ENCODE measurements at regions not wholly inside any gene's neighbourhood (a gene's known extent, or its start where the extent isn't known, plus 50 kb on each side); places are given as distances from the start of the nearest gene placed in this dataset.

DNA sequence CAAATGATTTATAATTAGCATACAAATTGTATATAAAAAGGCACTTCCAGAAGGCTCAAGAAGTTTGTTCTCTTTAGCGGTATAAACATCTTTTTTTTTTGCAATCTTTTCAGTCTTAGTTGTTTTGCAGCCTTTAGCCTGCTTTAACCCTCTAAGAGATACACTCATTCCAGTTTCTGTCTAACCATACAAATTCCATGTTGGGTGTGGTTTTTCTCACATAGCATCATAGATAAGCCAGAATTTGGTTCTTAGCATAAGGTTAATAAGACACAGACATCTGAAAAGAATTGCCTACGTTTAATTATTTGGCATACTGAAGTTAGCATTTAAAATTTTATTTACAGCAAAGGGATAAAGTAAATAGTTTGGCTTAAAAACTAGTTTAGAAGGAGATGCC lies 92.5 kb upstream of the NPVF start:
- Mint-ChIP-seq H3K9me3 (no peaks in the 10 kb centered on the region), H3K27me3 (ENCODE audit: insufficient read depth) (peaks cover 9% of the 10 kb centered on the region), H3K36me3 (ENCODE audit: low read depth) (no peaks in the 10 kb centered on the region), H3K27ac (no peak overlapping the region), H3K4me1 (ENCODE audit: low read depth) (no peaks in the 10 kb centered on the region), H3K4me3 (no peak overlapping the region)
- DNase-seq (ENCODE audit: low spot score): no peak
- intact Hi-C loops (cut with micrococcal nuclease): no loop called here

DNA sequence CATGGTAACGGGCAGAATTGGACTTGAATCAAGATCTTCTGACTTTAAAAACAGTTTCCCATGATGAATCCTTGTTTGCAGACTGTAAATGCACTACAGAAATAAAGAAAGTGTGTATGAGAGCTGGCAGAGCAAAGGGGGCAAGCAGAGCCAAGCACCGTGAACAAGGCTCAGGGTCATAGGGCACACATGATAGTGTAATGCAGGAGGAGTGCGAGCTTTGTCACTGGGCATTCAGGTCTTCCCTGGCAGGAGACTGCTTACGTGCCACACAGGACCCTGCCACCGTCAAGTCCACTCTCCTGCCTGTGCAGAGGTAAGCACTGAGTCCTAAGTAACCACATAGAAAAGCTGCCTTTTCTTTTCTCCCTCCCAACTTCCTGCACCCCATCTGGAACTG lies 93.1 kb upstream of the NPVF start:
- peaks cover 9% of the 10 kb centered on the region for H3K27me3 Mint-ChIP-seq (ENCODE audit: insufficient read depth)
- H3K4me3 Mint-ChIP-seq: no peak overlapping the region
- intact Hi-C loops (cut with micrococcal nuclease): no loop called here
- H3K4me1 Mint-ChIP-seq (ENCODE audit: low read depth): no peaks in the 10 kb centered on the region
- no peaks in the 10 kb centered on the region for H3K9me3 Mint-ChIP-seq
- DNase-seq (ENCODE audit: low spot score): no peak
- H3K27ac Mint-ChIP-seq: no peak overlapping the region
- no peaks in the 10 kb centered on the region for H3K36me3 Mint-ChIP-seq (ENCODE audit: low read depth)

DNA sequence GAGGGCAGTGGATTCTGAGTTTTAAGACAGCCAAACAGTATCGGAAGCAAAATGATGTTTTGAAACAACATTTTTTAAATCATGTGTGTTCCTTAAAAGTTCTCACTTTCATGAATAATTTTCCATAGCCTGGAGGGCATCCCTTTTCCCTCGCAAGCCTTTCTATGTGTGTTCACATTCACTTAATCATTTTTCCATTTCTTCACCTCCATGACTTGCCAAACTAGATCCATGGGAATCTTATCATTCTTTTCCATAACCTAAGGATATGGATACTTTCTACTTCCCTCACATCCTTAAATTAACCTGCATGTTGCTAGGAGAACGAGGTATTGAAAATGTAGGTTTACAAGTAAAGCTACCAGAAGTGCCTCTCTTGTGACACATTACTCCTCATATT lies 94.2 kb upstream of the NPVF start:
- H3K9me3 Mint-ChIP-seq: no peaks in the 10 kb centered on the region
- no peaks in the 10 kb centered on the region for H3K36me3 Mint-ChIP-seq (ENCODE audit: low read depth)
- intact Hi-C loops (cut with micrococcal nuclease): no loop called here
- H3K27ac Mint-ChIP-seq: no peak overlapping the region
- DNase-seq (ENCODE audit: low spot score): no peak
- no peak overlapping the region for H3K4me3 Mint-ChIP-seq
- H3K27me3 Mint-ChIP-seq (ENCODE audit: insufficient read depth): peaks cover 8% of the 10 kb centered on the region
- no peaks in the 10 kb centered on the region for H3K4me1 Mint-ChIP-seq (ENCODE audit: low read depth)

DNA sequence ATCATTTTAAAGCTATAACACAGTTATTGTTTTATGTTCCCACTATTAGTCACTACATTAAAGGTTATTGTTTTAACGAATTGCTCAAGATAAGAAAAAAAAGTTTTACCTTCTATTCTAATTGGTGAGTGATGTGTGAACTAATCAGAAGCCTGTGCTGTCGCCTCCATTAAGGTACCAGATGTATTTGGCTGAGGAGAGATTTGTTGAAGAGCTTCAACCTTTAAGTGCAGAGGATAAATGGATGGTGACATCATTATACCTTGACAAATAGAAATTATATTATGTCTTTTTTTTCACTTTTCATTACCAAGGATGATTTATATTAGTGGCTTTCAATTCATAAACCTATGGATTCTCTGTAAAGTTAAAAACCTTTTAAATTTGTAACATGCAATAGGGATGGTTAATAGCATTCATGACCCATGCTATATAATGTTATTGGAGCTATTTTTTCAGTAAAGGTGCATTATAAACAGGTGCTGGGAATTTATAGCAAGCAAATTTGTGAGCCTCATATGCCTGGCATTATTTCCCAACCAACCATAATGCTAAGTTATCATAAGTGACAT lies 97.0 kb upstream of the NPVF start:
- H3K9me3 Mint-ChIP-seq: no peaks in the 10 kb centered on the region
- no peaks in the 10 kb centered on the region for H3K36me3 Mint-ChIP-seq (ENCODE audit: low read depth)
- no peak overlapping the region for H3K27ac Mint-ChIP-seq
- no peak for DNase-seq (ENCODE audit: low spot score)
- H3K4me3 Mint-ChIP-seq: no peak overlapping the region
- H3K27me3 Mint-ChIP-seq (ENCODE audit: insufficient read depth): peaks cover 8% of the 10 kb centered on the region
- intact Hi-C loops (cut with micrococcal nuclease): no loop called here
- no peaks in the 10 kb centered on the region for H3K4me1 Mint-ChIP-seq (ENCODE audit: low read depth)

DNA sequence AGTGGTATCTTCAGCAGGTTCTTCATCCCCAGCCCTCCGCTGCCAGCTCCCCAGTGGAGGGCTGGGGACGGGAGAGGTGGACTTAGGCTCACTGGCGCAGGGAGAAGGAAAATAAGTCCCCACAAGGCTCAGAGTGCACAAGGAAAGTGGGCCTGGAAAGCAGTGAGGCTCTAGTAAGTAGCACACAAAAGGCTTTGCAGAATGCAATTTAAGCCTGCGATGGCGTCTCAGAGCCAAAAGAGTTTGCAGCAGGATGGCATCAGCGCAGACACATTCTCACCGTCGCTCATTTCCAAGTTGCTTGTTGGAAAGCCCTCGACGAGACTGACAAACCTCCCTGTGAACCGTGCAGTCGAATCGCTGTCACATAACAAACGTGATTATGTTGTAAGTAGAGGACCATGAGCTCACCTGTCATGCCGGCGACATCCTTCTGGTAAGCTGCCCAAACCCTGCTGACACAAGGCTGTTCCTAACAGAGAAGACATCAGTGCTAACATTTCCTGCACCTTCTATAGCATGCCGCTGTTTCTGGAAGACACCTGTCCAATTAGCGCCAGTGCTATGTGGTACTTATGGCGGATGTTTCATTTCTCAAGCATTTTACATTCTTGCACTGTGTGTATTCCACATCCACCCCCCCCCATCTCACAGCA lies 98.3 kb upstream of the NPVF start:
- intact Hi-C loops (cut with micrococcal nuclease): no loop called here
- Mint-ChIP-seq H3K9me3 (no peaks in the 10 kb centered on the region), H3K36me3 (ENCODE audit: low read depth) (no peaks in the 10 kb centered on the region), H3K27ac (no peak overlapping the region), H3K27me3 (ENCODE audit: insufficient read depth) (peaks cover 8% of the 10 kb centered on the region), H3K4me1 (ENCODE audit: low read depth) (no peaks in the 10 kb centered on the region), H3K4me3 (no peak overlapping the region)
- DNase-seq (ENCODE audit: low spot score): no peak

DNA sequence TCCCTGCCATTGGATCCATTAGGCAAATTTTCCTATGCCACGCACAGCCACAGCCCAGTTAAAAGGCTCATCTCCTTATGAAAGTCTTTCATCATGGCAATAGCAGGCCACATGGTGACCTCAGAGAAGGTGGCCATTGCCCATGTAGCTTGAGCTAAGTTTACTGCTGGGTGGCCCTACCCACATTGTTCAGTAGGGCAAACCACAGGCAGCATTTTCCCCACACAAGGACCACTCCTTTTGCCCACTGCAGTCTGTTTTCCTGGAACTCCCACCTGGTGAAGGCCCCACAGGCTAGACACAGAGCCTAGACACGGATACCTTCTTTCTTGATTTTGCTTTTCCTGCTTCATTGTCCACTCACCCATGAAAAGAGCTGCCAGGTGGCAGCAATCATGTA lies 101.5 kb upstream of the NPVF start:
- intact Hi-C loops (cut with micrococcal nuclease): no loop called here
- H3K4me1 Mint-ChIP-seq (ENCODE audit: low read depth): no peaks in the 10 kb centered on the region
- no peaks in the 10 kb centered on the region for H3K36me3 Mint-ChIP-seq (ENCODE audit: low read depth)
- no peak overlapping the region for H3K4me3 Mint-ChIP-seq
- H3K27ac Mint-ChIP-seq: no peak overlapping the region
- DNase-seq (ENCODE audit: low spot score): no peak
- no peaks in the 10 kb centered on the region for H3K9me3 Mint-ChIP-seq
- peaks cover 4% of the 10 kb centered on the region for H3K27me3 Mint-ChIP-seq (ENCODE audit: insufficient read depth)

DNA sequence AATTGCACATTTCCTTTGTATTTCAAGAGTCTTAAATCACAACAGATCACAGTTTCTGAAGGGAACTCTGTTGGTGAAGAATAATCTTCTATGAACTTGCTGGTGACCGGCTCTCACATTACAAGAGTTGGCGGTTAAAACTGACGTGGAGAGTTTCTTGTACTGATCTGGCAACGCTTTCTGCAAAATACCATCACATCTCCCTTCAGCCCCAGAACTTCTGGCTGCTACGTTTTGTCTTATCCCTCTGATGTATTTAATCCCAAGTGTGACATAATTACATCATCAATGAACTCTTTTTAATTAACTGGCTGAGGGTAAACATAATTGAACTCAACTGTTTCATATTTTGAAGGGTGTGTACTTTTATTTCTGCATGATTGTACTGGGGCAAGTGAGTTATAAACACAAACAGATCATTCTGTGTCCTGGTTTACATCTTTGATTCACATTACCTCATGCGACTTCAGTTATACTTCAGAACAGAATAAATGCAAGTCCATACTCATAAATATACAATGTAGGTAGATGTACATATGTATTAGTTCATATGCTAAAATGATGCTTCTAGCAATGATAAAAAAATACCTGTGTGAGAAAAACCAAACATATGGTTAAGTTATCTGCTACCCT lies 105.1 kb upstream of the NPVF start:
- H3K27me3 Mint-ChIP-seq (ENCODE audit: insufficient read depth): peaks cover 4% of the 10 kb centered on the region
- no peak for DNase-seq (ENCODE audit: low spot score)
- no peak overlapping the region for H3K27ac Mint-ChIP-seq
- no peaks in the 10 kb centered on the region for H3K9me3 Mint-ChIP-seq
- intact Hi-C loops (cut with micrococcal nuclease): no loop called here
- H3K4me3 Mint-ChIP-seq: no peak overlapping the region
- H3K4me1 Mint-ChIP-seq (ENCODE audit: low read depth): no peaks in the 10 kb centered on the region
- H3K36me3 Mint-ChIP-seq (ENCODE audit: low read depth): no peaks in the 10 kb centered on the region

DNA sequence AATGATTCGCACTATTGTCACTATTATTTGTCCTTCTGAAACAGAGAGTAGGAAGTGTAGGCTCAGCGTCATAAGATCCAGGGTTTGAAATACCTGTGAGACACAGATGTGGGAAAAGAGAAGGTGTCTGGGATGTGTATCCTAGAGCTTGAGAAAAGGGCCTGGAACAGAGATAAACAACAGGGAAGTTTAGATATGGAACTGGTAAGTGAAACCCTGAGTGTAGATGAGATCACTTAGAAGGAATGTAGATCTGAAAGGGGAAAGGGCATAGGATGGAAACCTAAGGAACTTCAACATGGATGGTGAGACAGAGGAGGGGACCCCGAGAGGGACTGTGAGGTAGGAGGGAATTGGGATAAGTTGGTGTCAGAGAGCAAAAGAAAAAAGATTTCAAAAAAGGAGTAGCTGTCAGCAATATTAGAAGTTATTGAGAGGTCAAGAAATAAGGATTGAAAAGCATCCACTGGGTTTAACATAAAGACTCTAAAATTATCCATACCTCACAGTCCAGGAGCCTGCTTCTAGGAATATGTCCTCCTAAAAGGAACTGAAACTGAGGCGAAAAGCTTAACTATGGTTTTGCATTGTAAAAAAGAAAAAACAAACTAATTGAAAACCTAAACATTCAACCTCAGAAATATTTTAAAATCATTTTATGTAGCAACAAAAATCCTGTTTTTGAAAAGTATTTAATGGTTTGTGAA lies 119.2 kb upstream of the NPVF start:
- Mint-ChIP-seq H3K27ac (no peak overlapping the region), H3K27me3 (ENCODE audit: insufficient read depth) (peaks cover 6% of the 10 kb centered on the region), H3K4me3 (no peak overlapping the region), H3K36me3 (ENCODE audit: low read depth) (no peaks in the 10 kb centered on the region), H3K9me3 (no peaks in the 10 kb centered on the region), H3K4me1 (ENCODE audit: low read depth) (no peaks in the 10 kb centered on the region)
- intact Hi-C loops (cut with micrococcal nuclease): no loop called here
- no peak for DNase-seq (ENCODE audit: low spot score)

DNA sequence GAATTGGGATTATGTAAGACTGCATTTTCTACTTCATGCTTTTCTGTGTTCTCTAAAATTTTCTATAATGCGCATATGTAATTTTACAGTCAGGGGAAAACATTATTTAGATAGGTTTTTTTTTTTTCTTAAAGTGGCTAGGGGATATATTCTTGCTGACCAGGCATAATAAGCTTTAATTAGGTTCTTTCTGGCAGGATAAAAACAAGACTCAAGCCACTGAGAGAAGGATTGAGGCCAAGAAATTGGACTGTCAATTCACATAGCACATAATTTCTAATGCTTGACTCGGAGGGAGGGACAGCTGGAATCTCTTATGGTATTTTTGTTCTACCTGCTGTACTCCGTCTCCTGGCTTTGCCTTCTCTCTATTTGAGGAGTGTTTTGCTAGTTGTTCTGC lies 119.8 kb upstream of the NPVF start:
- no peak overlapping the region for H3K27ac Mint-ChIP-seq
- H3K4me1 Mint-ChIP-seq (ENCODE audit: low read depth): no peaks in the 10 kb centered on the region
- H3K4me3 Mint-ChIP-seq: no peak overlapping the region
- no peaks in the 10 kb centered on the region for H3K9me3 Mint-ChIP-seq
- peaks cover 6% of the 10 kb centered on the region for H3K27me3 Mint-ChIP-seq (ENCODE audit: insufficient read depth)
- intact Hi-C loops (cut with micrococcal nuclease): no loop called here
- no peak for DNase-seq (ENCODE audit: low spot score)
- no peaks in the 10 kb centered on the region for H3K36me3 Mint-ChIP-seq (ENCODE audit: low read depth)

DNA sequence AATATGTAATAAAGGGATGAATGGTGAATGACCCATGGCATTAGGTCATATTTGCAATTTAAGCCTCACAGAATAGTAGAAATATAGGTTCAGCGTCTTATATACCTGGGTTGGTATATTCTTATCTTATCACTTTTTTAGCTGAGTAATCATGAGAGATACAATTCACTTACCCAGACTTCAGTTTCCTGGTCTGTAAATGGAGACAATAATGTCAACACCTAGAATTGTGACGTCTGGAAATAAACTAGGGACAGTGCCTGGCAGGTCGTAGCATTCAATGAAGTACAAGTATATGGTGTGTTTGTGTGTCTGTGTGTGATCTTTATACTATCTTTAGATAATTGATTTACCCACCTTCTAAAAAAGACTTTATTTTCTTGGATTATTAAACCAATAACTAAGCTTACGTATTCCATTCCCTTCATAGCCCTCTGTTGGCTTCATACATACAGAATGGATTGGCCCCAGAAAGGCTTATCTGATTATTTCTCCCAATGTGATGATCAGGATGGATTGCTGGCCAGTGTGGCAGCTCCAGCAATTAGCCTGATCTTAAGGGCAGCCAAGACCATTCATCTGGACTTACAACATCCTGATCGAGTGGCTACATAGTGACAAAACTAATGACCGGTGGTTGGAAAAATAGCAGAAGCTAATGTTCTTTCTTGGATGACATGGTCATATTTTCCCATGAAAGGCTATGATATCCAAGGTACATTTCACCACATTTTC lies 121.2 kb upstream of the NPVF start:
- intact Hi-C loops (cut with micrococcal nuclease): no loop called here
- Mint-ChIP-seq H3K4me3 (no peak overlapping the region), H3K27ac (no peak overlapping the region), H3K27me3 (ENCODE audit: insufficient read depth) (peaks cover 1% of the 10 kb centered on the region), H3K9me3 (no peaks in the 10 kb centered on the region), H3K4me1 (ENCODE audit: low read depth) (no peaks in the 10 kb centered on the region), H3K36me3 (ENCODE audit: low read depth) (no peaks in the 10 kb centered on the region)
- no peak for DNase-seq (ENCODE audit: low spot score)

DNA sequence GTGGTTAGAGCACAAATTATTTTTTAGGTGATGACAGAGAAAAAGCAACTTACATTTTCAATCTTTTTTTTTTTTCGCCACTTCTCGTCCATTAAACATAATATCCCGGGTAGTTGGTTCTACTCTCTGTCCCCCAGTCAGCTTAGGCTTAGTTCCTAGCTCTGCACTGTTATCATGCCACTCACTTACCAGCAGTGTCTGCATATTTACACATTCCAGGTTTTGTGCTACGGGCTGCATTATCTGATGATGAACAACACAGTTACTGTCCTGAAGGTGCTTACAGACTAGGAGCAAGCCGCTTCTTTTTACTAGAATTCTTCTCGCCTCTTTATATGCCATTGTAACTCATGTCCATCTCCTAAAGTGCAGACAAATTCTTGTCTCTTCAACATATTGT lies 121.8 kb upstream of the NPVF start:
- DNase-seq (ENCODE audit: low spot score): no peak
- H3K36me3 Mint-ChIP-seq (ENCODE audit: low read depth): no peaks in the 10 kb centered on the region
- H3K27ac Mint-ChIP-seq: no peak overlapping the region
- no peaks in the 10 kb centered on the region for H3K9me3 Mint-ChIP-seq
- no peak overlapping the region for H3K4me3 Mint-ChIP-seq
- H3K27me3 Mint-ChIP-seq (ENCODE audit: insufficient read depth): peaks cover 1% of the 10 kb centered on the region
- H3K4me1 Mint-ChIP-seq (ENCODE audit: low read depth): no peaks in the 10 kb centered on the region
- intact Hi-C loops (cut with micrococcal nuclease): no loop called here

DNA sequence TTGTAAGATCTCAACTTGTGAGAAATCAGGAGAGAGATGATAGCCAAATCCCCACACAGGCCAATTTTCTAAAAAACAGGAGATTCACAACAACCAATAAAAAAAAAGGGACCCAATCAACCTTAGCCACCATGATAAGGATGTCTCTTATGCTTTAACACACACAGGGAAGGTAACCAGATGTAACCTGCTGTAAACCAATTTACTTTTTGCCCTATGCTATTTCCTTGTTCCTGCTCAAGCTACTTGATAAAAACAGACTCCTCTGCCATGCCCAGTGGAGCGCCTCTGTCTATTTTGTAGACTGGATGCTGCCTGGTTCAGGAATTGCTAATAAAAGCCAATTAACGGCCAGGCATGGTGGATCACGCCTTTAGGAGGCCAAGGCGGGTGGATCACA lies 123.5 kb upstream of the NPVF start:
- Mint-ChIP-seq H3K36me3 (ENCODE audit: low read depth) (no peaks in the 10 kb centered on the region), H3K27me3 (ENCODE audit: insufficient read depth) (peaks cover 1% of the 10 kb centered on the region)
- no peak for DNase-seq (ENCODE audit: low spot score)

DNA sequence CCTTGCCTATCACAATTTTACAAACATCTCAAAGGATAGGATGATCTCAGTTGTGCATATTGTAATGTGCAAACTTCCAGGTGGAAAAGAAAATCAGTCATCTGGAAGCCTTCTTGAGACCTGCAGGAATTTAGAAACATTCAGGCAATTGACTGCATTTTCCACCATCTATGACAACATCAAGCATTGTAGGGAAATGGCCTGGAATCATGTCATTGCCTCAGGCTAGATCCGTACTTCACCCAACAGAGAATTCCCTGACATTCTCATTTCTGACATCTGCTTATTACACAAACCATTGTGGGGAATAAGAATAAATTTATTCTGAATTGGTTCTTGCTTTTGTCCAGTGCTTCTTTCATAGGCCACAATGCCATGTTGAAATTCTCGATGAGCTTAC lies 124.9 kb upstream of the NPVF start:
- intact Hi-C loops (cut with micrococcal nuclease): no loop called here
- DNase-seq (ENCODE audit: low spot score): no peak

More for the DNA sequence above, 123.5 kb upstream of the NPVF start:
- no peak overlapping the region for H3K27ac Mint-ChIP-seq
- no peaks in the 10 kb centered on the region for H3K9me3 Mint-ChIP-seq
- intact Hi-C loops (cut with micrococcal nuclease): no loop called here
- H3K4me1 Mint-ChIP-seq (ENCODE audit: low read depth): no peaks in the 10 kb centered on the region
- H3K4me3 Mint-ChIP-seq: no peak overlapping the region

More for the DNA sequence above, 124.9 kb upstream of the NPVF start:
- Mint-ChIP-seq H3K4me3 (no peak overlapping the region), H3K4me1 (ENCODE audit: low read depth) (no peaks in the 10 kb centered on the region), H3K27me3 (ENCODE audit: insufficient read depth) (peaks cover 1% of the 10 kb centered on the region), H3K9me3 (no peaks in the 10 kb centered on the region), H3K27ac (no peak overlapping the region), H3K36me3 (ENCODE audit: low read depth) (no peaks in the 10 kb centered on the region)
